ENCODE measurements at regions not wholly inside any gene's neighbourhood (a gene's known extent, or its start where the extent isn't known, plus 50 kb on each side); places are given as distances from the start of the nearest gene placed in this dataset.

- TF ChIP-seq CTCF (conservative IDR thresholded peaks at IDR 0.05 in 1 of 2, IDR thresholded peaks at IDR 0.05 in 1 of 2; ENCODE audit: low read depth in 1 of 2, low read length in 2 of 2): no peak
- no peak for TF ChIP-seq EZH2 (IDR thresholded peaks at IDR 0.05; ENCODE audit: low read length, missing control alignments)
Observed at GRCh38 chr6:159501558-159501957, 191.5 kb downstream of the SOD2 start.
